GM21825 (cell line): ENCODE measurements at regions not wholly inside any gene's neighbourhood (a gene's known extent, or its start where the extent isn't known, plus 50 kb on each side); places are given as distances from the start of the nearest gene placed in this dataset.
"Not testable (repeated sequence)": the region's sequence is repeated elsewhere in the genome, so short reads cannot be mapped to it uniquely, and the experiment has no call there.

Experiments
- ATAC-seq: cut with Tn5 transposase; IDR thresholded peaks from one replicate; pipeline ENCODE4 v1.9.1; 2021; ENCODE audit warnings: mild to moderate bottlenecking, moderate library complexity; ENCODE audit not compliant: unreplicated experiment

DNA sequence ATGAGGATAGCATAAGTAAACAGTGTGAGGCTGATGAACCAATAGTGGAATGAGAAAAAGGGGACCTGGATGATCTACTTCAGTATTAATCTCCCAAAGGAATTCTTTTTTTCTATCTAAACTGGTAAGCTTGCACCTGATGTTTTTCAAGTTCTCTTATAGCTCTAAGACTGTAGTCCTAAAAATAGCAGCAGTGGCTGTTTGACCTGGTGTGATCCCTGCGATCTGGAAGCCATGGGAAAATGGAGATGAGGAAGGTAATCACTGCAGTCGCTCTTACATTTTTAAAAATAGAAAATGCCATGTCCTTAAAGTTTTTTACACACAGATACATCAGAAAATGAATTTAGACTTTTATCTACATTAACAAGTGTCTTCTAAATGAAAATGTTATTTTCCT, 926.4 kb upstream of the SLC35B3 start:
- no peak for ATAC-seq

GRCh38 chr6:9360881-9361280, 925.5 kb upstream of the SLC35B3 start:
- ATAC-seq = no peak

DNA sequence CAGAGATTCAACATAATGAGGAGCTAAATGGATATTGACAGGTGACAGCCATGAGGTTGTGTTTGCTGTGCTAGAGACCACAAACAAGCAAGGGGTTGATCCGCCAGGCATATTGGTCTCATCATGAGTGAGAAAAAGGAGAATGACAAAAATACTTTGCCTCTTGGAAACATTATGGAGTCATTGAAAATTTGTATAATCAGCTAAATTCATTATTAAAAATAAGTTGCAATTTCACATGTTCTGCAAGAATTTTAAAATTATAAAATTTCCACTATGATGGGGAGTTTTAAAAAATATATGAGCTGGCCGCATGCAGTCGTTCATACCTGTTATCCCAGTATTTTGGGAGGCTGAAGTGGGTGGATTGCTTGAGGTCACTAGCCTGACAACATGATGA, 912.3 kb upstream of the SLC35B3 start:
- no peak for ATAC-seq

GRCh38 chr6:9346923-9347322, 911.6 kb upstream of the SLC35B3 start:
- no peak for ATAC-seq

GRCh38 chr6:9335431-9335830, 900.1 kb upstream of the SLC35B3 start:
- ATAC-seq = no peak

DNA sequence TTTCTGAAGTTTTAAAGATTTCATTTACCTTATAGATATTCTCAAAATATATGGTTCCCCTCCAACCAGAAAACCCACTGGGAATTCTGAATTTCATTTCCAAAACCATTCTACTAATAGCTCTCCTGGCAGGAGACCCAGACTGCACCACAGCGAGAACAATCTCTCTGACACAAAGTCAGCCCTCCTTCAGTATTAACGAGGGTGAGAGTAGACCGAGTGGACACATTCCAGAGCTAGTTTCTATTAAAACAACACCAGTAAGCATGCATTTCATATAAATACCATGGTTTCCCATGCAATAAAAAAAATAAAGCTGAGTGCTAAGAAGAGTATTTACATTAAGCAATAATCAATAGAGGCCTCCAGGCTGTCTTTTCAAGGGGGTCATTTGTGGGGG, 899.6 kb upstream of the SLC35B3 start:
- no peak for ATAC-seq

DNA sequence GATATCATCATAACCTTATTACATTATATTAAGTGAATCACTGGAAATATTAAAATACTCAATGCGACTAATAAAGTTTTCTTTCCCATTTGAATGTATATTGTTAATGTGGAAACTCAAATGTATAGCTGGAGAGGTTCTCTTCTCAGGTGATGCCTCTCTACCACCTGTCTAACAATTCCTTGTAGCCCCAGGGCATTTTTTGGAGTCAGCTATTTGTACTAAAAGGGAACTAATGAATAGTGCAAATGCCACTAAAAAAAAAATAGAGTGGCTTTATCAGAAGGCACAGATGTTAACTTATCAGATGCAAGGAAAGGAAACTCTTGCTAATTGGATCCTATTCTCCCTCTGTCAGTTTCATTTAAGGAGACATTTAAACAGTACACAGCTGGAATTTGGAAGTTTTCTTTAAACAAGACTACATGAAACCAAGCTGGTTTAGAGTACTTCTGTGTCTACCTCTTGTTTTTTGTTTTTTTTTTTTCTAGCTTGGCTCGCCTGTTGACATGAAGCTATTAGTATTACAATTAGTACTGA, 897.0 kb upstream of the SLC35B3 start:
- ATAC-seq = no peak

DNA sequence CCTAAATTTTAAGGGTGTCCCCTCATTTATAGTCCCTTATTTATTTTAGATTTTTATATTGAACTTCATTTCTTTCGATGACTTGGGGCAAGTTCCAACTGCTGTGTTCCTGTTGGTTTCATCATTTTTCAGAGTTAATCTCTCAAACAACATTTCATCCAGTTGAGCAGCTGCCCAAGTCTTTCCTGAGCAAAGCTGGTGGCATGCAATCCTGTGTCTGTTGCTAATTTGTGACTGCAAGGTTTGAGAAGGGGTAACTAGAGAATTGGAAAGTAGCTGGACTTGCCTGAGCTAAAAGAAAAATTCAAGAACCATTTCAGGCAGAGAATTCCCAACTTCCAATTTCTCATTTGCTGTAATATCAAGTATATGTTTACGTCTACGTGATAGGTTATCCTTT, 881.5 kb upstream of the SLC35B3 start:
- ATAC-seq = no peak

- no peak for ATAC-seq
Measured at GRCh38 chr6:9315966-9316650, 880.8 kb upstream of the SLC35B3 start.

GRCh38 chr6:9308284-9308683, 872.9 kb upstream of the SLC35B3 start:
- no peak for ATAC-seq

GRCh38 chr6:9307786-9308185, 872.4 kb upstream of the SLC35B3 start:
- no peak for ATAC-seq

GRCh38 chr6:9307187-9307586, 871.8 kb upstream of the SLC35B3 start:
- ATAC-seq = no peak

DNA sequence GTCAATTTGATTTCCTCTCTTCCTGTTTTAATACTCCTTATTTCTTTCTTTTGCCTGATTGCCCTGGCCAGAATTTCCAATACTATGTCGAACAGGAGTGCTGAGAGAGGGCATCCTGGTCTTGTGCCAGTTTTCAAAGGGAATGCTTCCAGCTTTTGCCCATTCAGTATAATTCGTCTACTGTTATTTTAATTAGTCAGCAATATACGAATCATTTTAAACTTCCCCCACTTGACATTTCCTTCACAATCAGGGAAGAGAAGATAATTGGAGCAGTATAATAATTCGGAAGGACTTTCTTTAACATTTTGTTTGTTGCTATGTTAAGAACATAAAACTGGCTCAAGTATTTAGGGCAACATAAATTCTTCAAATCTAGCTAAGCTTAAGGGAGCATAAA, 860.3 kb upstream of the SLC35B3 start:
- no peak for ATAC-seq

DNA sequence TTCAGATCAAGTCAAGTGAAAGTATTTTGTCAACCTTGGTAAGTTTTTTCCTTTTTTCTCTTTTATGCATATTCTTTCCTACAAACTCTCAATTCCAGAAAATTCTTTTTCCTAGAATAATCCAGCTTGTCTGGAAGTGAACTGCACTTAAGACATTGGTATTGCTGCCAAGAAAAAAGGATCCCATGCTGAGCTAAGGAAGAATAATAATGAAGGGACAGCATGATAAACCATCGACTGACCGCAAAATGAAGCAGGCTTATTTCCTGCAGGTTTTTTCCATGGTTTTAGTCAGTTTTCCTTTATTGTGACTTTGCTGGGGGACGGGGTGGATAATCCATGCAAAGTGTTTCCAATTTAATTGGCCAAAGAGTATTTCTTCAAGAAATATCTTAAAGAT, 857.6 kb upstream of the SLC35B3 start:
- ATAC-seq = no peak

DNA sequence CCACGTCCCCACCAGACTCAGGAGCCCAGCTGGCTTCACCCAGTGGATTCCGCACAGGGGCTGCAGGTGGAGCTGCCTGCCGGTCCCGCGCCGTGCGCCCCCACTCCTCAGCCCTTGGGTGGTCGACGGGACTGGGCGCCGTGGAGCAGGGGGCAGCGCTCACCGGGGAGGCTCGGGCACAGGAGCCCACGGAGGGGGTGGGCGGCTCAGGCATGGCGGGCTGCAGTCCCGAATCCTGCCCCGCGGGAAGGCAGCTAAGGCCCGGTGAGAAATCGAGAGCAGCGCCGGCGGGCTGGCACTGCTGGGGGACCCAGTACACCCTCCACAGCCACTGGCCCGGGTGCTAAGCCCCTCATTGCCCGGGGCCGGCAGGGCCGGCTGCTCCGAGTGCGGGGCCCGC, 855.0 kb upstream of the SLC35B3 start:
- not testable (repeated sequence) for ATAC-seq

DNA sequence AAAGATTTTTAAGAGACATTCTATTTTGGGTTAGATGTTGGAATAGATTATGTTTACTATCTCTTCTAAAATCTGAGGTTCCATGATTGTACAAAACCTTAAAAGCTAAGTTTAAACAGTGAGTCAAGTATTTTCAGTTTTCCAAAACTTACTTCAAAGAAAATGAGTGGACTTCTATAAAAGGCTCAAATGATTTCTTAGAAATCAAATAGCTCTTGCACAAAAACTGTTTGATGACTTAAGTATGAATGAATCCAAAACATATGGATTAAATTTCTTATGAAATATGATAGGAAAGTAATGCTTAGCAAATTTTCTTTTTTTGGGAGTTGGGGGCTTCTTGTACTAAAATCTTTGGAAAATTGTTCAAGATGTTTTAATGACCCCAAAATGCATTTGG, 837.3 kb upstream of the SLC35B3 start:
- no peak for ATAC-seq

DNA sequence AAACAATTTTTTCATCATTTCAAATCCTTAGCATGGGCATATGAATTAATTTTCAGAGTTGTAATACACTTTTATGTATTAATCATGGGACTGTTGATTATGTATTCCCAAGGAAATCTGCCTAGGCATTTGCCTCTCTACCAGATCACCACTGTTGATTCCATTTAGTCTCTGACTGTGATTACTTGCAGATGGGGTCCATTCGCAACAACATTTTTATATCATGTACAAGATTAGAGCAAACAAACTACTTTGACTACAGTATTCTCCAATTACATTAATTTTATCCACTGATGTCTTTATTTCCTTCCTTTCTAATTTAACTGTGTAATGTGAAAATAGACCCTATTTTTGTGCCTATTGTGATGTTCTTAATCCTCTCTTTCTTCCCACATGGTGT, 831.4 kb upstream of the SLC35B3 start:
- ATAC-seq = no peak

DNA sequence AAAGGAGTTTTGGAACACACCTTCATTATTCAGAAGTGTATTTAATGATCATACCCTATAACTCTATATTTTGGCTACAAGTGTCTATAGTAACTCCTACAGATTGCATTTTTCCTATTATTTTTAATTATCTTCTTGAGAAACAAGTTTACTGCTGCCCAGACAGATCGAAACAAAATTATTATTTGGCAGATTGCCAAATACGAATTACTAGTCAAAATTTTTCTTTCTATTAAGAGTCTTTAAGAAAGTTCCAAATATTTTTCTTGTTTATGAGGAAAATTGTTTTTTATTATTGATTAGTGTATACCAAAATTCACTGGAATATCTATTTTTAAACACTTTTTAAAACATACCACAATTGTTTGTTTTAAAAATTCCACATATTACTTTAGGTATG, 821.9 kb upstream of the SLC35B3 start:
- ATAC-seq = no peak

DNA sequence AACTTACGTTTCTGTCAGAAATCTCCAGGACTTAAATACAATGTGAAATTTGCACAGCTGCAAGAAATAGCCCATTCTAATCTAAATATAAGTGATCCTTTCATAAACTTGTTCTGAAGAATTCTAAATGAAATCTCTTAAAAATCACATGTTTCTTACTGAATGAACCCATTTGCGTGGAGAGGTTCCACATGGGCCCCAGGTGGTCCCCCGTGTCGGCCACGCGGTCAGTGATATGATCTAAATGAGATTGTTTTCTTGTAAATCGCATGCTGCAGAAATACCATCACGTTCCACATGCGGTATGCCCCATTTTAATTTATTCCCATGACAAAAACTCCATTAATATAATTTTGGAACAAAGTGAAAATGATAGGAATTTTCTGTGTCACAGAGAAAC, 818.9 kb upstream of the SLC35B3 start:
- no peak for ATAC-seq

- no peak for ATAC-seq
Measured at GRCh38 chr6:9252799-9253198, 817.5 kb upstream of the SLC35B3 start.

DNA sequence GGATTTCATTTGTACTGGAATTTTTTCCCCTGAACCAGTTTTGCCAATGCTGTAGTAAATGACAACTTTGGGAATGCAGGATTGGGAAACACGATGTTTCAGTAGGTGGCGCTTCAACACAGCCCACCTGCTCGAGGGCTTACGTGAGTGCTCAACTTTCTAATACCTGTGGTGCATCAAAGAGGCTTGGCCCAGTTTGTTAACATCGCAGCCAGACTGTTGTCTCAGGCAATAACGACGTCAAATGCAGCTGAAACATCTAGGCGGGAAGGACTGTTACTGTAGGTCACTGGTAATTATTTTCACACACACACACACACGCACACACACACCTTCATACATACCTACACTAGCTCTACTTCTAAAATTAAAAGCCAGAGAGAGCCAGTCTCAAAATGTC, 815.5 kb upstream of the SLC35B3 start:
- no peak for ATAC-seq

GRCh38 chr6:9248133-9248532, 812.8 kb upstream of the SLC35B3 start:
- no peak for ATAC-seq

DNA sequence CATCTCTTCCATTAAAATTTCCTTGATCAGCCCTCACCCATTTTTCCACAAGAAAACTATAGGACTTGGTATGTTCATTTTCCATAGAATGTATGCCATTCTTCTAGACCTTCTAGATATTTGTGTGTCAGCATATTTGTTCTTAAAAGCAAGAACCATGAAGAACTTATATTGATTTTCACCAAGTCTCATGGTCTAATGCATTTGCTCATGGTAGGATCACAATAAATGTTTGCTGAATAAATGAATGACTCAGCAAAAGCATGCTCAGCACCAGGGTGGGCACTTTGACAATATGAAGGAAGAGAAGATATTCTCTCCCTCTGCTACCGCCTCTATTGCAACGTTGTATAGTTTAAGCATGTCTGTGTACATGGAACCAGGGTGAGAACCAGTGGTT, 805.5 kb upstream of the SLC35B3 start:
- no peak for ATAC-seq
